ENCODE measurements at regions not wholly inside any gene's neighbourhood (a gene's known extent, or its start where the extent isn't known, plus 50 kb on each side); places are given as distances from the start of the nearest gene placed in this dataset.

DNA sequence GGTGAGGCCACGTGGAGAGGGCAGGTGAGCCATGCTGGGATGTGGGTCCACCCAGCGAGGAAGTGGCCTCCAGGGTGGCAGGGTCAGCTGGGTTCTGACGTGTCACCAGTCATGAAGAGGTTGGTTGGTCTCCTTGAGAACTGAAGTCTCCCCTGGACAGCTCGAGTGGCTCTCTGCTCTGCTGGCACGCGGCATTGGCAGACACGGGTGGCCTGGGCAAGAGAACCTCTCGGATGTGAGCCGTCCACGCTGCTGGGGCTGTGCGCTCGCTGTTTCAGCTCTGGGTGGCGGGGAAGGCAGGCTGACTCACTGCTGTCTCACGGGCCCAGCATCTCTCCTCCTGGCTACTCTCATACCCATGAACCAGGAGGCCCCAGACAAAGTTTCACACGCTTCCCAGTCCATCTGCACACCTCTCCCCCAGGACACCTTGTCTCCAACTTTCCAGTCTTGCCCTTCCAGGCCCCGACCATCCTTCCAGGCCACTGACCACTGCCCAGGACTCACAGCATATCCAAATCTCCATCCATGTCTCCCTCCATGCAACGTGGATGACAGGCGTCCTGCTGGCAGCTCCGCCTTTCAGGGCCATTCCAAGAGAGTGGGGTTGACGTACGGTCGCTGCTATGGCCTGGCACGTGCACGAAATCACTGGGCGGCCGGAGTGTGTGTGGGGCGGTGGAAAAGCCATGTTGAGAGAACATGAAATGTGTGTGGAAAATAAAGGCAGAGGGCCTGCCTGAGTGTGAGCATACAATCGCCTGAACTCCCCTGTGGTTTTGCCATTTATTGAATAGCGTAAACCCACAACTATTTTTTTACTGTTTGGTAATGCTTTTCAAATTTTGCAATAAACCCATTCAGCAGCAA is 145.0 kb upstream of the COL5A1 start:
- H3K4me1 ChIP-seq (replicated peaks in 1 of 2) = no peaks in the 10 kb centered on the region
- H3K36me3 ChIP-seq (replicated peaks in 1 of 2) = no peaks in the 10 kb centered on the region
- no peak for DNase-seq
- no peak overlapping the region for H3K4me3 ChIP-seq
- intact Hi-C loops (cut with DNase I) = no loop called here
- H3K27me3 ChIP-seq = peaks cover 7% of the 10 kb centered on the region
- no peaks in the 10 kb centered on the region for H3K9me3 ChIP-seq (replicated peaks in 1 of 3)
- no peak overlapping the region for H3K27ac ChIP-seq
- WGBS, 4 donors = 76 to 92% (median 88%) methylated on average over 21 to 29 of the region's 29 CpGs
- TF ChIP-seq POLR2A (IDR thresholded peaks at IDR 0.05) (no peak), CTCF (IDR thresholded peaks at IDR 0.05) (no peak)

DNA sequence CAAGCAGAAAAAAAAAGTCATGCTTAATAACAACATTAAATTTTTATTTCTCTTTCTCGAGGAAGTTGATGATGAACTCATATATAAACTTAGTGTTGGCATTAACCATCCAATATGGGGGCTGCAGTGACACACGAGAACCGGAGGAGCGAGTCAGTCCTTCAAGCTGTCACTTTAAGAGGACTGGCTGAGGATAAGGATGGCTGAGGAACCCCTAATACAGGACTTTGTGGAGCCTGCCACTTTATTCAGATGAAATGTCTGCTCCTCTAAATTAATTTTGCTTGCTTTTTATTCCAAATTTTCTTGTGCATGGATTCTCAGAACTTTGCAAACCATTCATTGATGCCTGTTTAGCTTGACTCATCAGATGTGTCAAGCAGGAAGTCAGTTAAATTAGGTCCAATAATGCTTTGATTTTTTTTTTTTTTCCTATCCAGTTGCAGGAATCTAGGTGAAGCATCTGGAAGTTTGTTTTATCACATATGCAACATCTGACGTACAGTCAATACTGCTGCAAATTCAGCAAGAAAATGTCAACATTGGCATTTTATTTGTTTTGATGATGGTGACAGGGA is 144.2 kb upstream of the COL5A1 start:
- no peaks in the 10 kb centered on the region for H3K36me3 ChIP-seq (replicated peaks in 1 of 2)
- DNase-seq = no peak
- 74 to 86% (median 84%) methylated on average over 5 of the region's 5 CpGs for WGBS, 4 donors
- no peaks in the 10 kb centered on the region for H3K9me3 ChIP-seq (replicated peaks in 1 of 3)
- H3K27me3 ChIP-seq = peaks cover 13% of the 10 kb centered on the region
- intact Hi-C loops (cut with DNase I) = no loop called here
- no peak for TF ChIP-seq CTCF (IDR thresholded peaks at IDR 0.05)
- no peak overlapping the region for H3K27ac ChIP-seq
- peaks cover under 1 to 1% of the 10 kb centered on the region in 2 donors for H3K4me1 ChIP-seq (replicated peaks in 1 of 2)
- H3K4me3 ChIP-seq = no peak overlapping the region

GRCh38 chr9:134498814-134499166 is 142.8 kb upstream of the COL5A1 start:
- WGBS, 4 donors = 92 to 95% (median 95%) methylated on average over 1 of the region's 1 CpG
- intact Hi-C loops (cut with DNase I) = no loop called here
- Histone ChIP-seq H3K9me3 (replicated peaks in 1 of 3) (no peaks in the 10 kb centered on the region), H3K27ac (no peak overlapping the region), H3K36me3 (replicated peaks in 1 of 2) (no peaks in the 10 kb centered on the region), H3K4me1 (replicated peaks in 1 of 2) (peaks cover 8 to 12% of the 10 kb centered on the region in 2 donors), H3K27me3 (peaks cover 16% of the 10 kb centered on the region), H3K4me3 (no peak overlapping the region)
- no peak for DNase-seq
- TF ChIP-seq CTCF (IDR thresholded peaks at IDR 0.05) (no peak), POLR2A (IDR thresholded peaks at IDR 0.05) (no peak)

DNA sequence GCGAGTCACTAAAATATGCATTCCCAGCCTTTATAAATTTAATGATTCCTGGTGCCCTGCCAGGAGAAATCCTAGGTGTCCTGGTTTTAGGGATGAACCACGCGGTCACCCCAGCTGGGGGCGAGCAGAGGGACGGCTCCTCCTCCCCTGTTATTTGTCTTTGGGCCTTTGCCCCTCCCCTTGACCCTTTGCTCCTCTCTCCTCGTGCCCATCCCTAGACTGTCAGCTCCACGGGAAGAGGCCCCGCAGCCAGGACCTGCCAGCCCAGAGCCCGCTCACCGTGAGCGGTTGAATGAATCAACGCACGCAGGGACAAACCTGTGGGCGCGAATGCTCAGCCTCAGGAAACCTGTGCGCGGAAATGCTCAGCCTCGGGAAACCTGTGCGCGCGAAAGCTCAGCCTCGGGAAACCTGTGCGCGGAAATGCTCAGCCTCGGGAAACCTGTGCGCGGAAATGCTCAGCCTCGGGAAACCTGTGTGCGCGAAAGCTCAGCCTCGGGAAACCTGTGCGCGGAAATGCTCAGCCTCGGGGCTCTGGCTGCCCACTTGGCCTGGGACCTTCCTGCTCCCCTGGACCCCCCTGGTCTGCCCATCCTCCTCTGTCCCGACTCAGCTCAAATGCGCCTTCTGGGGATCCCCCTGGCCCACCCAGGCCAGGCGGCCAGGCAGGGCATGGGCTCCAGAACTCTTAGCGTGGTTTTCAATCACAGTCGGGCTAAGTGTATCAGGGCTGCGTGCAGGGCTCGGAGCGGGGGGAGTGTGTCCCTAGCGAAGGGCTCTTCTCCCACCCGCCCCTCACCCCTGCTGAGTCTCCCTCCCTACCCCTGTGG is 140.5 kb upstream of the COL5A1 start:
- intact Hi-C loops (cut with DNase I) = no loop called here
- H3K27me3 ChIP-seq = peaks cover 12% of the 10 kb centered on the region
- no peak for TF ChIP-seq POLR2A (IDR thresholded peaks at IDR 0.05)
- TF ChIP-seq CTCF (IDR thresholded peaks at IDR 0.05) = no peak
- H3K9me3 ChIP-seq (replicated peaks in 1 of 3) = no peaks in the 10 kb centered on the region
- no peak for DNase-seq
- 23 to 31% (median 27%) methylated on average over 23 to 44 of the region's 44 CpGs for WGBS, 4 donors
- H3K36me3 ChIP-seq (replicated peaks in 1 of 2) = no peaks in the 10 kb centered on the region
- peaks cover 8 to 12% of the 10 kb centered on the region in 2 donors for H3K4me1 ChIP-seq (replicated peaks in 1 of 2)
- no peak overlapping the region for H3K27ac ChIP-seq
- H3K4me3 ChIP-seq = no peak overlapping the region
